GM19468 (cell line): ENCODE measurements at regions not wholly inside any gene's neighbourhood (a gene's known extent, or its start where the extent isn't known, plus 50 kb on each side); places are given as distances from the start of the nearest gene placed in this dataset.
"Not testable (repeated sequence)": the region's sequence is repeated elsewhere in the genome, so short reads cannot be mapped to it uniquely, and the experiment has no call there.

Experiments
- ATAC-seq: cut with Tn5 transposase; IDR thresholded peaks from one replicate; pipeline ENCODE4 v1.9.1; 2021; ENCODE audit warnings: mild to moderate bottlenecking, moderate library complexity, moderate number of reproducible peaks; ENCODE audit not compliant: unreplicated experiment; ENCODE audit errors: extremely low read depth

- ATAC-seq, result no peak
These were observed 511.0 kb downstream of the SLCO4C1 start for GRCh38 chr5:101785090-101785489.

DNA sequence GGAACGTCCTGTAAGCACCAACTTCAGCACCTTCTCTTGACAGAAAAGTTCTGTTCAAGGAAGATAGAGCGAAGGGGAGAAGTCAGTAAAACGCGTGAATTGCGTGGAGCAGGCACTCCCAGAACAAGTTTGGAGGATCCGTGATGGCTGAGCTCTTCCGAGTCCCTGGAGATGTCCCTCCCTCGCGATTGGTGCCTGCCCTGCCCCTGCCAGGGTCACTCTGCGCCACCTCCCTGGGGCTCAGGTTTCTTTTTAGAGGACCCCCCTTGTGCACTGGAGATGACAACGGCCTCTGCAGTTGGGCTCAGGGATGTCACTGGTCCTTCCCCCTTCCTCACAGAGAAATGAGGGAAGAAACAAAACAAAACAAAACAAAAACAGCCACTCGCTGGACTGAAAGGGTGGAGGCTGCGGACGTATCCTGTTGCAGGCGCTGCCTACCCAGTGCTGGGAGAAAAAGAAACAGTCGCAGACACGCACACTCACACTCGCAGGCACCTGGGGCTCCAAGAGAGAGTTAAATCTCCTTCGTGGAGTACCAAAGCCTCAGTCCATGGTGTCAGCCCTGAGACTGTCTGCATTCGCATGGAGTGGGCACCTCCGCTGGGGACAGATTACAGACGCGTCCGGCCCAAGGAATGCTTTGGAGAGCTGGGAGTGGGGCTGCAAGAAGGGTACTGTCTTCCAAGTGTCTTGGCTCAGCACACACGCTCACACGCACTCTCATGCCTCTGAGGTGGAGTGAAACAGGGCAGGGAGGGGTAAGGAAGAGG, 512.7 kb downstream of the SLCO4C1 start:
- ATAC-seq, result no peak

DNA sequence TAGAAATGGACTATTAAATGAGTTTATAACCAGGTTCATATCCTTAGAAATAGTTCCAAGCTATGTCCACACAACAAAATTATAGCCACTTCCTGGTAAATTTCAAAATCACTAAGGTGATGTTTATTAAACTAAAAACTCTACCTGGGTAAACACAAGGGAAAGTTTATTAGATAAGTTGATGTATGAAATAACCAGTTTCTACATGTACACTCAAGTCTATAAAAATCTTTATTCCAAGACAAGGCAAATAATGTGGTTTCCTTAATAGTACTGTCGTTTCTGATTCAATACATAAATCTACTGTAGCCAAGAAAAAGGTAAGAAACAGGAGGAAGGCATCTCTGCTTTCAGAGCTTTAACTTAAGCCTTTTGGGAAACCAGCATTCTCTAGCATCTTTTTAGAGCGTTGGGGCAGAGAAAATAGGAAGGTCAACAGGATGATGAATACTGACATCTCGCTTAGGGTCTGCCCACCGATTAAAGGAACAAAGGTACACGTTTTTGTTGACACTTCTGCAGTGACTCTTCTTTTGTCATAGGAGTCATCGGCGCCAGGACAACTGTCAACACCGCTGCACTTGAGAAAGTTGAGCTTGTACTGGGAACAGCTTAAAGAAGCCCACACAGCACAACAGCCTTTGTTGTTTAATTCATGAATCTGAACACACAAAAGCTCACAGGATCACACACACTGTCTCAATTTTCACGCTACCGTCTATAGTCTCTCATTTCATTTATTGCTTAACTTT, 513.6 kb downstream of the SLCO4C1 start:
- no peak for ATAC-seq

GRCh38 chr5:101751105-101751504, 545.0 kb downstream of the SLCO4C1 start:
- no peak for ATAC-seq

- ATAC-seq, result peak; percentile 41
These were observed 553.1 kb downstream of the SLCO4C1 start for GRCh38 chr5:101743000-101743399.

- no peak for ATAC-seq
These were observed 567.2 kb downstream of the SLCO4C1 start for GRCh38 chr5:101728933-101729332.

DNA sequence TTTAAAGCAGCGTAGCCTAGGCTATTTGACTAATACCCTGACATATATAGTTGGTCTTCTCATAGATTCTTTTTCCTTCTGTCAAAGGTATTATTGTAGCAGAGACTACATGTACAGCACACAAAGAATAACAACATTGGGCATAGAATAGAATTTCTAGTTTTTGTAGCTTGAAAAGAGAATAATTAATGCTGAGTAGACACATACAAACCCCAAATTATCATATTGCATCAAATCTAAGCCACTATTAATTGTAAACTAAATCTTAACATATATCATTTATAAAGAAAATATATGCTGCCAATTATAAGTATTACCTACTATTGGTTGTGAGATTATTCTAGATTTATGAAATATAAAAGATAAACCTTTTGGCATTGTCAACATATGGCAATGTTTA, 574.5 kb downstream of the SLCO4C1 start:
- ATAC-seq, result no peak

- ATAC-seq, result no peak
These were observed 576.1 kb downstream of the SLCO4C1 start for GRCh38 chr5:101720033-101720432.

DNA sequence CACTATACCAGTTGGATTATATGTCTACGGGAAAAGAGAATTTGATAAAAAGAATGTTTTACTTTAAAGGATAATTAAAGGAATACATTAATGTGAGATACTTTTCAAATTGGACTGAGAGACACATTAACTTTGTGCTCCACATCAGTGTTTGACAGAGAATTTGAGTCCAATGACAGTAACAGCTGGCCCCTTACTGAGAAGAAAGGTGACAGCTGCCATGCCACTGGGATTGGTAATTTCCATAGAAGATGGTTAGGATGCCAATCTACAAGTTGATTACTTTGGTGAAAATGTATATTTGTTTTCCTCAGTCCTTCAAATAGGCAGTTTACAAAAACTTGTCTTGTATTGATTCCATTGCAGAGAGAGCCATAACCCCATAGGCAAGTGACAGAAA, 578.4 kb downstream of the SLCO4C1 start:
- ATAC-seq, result no peak

- no peak for ATAC-seq
These were observed 579.1 kb downstream of the SLCO4C1 start for GRCh38 chr5:101716941-101717340.

DNA sequence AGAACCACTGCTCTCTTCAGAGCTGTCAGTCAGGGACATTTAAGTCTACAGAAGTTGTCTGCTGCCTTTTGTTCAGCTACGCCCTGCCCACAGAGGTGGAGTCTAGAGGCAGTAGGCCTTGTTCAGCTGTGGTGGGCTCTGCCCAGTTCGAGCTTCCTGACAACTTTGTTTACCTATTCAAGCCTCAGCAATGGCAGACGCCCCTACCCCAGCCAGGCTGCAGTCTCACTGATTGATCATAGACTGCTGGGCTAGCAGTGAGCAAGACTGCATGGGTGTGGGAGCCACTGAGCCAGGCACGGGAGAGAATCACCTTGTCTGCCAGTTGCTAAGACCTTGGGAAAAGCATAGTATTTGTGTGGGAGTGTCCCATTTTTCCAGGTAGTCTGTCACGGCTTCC, 580.3 kb downstream of the SLCO4C1 start:
- ATAC-seq, result not testable (repeated sequence)

DNA sequence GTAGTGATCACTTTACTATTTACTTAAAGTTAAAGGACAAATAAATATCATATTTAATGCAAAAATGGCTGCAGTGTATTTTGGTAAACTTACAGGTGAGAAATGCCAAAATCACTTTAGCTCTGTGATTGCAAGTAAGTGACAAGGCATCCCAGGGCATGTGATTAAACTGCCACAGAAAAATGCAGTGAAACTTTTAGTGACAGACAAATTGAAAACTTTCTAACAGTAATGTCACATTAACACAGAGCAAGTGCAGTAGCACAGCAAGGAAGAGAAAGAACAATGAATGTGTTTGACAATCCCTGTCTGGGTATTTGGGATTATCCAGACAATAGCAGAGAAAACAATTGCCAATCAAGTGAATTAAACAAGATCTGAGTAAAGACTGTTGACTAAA, 606.8 kb downstream of the SLCO4C1 start:
- ATAC-seq, result no peak

- ATAC-seq, result no peak
These were observed 607.9 kb downstream of the SLCO4C1 start for GRCh38 chr5:101688156-101688555.

GRCh38 chr5:101687349-101687985, 608.6 kb downstream of the SLCO4C1 start:
- ATAC-seq, result no peak

DNA sequence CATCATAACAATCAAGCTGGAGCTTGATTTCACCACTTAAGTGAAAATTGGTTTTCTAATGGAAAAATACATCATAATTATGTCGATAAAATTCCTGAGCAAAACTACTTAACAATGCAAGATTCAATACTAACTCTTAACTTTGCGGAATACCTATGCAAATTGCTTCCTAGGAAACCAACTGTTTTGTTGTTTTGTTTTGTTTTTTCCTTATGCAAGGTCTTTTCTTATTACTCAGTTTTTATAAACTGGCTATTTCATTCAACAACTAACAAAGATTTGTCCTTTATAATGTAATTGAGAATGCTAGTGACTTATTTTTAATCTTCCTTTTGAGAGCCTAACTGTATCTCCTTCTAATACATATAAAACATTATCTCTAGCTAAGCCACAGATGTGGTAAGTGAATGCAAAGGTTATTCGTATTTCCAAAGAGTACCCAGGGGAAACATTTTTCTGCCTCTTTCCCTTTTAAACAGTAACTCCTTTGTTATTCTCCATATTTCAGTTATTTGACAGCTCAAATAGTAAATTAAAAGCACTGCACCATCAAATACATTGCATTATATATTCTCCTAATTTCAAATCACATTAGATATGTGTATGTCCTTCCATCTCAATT, 609.4 kb downstream of the SLCO4C1 start:
- ATAC-seq, result no peak

DNA sequence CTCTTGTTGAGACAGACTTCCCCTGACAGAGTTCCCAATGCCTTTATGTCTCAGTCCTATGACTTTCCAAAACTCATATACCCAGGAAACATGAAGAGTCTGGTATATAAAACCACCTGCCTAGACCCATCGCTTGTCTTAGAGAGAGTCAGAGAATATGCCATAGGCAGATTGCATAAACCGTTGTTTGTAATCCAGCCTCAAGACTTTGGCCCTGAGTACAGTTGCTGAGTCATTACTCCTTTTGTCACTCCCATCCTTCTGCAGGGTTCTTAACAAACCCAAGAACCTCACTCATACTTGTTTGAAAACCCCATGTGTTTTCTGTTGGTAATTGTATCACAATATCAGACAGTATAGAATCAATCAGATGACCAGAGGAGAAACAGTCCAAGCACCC, 616.3 kb downstream of the SLCO4C1 start:
- no peak for ATAC-seq

DNA sequence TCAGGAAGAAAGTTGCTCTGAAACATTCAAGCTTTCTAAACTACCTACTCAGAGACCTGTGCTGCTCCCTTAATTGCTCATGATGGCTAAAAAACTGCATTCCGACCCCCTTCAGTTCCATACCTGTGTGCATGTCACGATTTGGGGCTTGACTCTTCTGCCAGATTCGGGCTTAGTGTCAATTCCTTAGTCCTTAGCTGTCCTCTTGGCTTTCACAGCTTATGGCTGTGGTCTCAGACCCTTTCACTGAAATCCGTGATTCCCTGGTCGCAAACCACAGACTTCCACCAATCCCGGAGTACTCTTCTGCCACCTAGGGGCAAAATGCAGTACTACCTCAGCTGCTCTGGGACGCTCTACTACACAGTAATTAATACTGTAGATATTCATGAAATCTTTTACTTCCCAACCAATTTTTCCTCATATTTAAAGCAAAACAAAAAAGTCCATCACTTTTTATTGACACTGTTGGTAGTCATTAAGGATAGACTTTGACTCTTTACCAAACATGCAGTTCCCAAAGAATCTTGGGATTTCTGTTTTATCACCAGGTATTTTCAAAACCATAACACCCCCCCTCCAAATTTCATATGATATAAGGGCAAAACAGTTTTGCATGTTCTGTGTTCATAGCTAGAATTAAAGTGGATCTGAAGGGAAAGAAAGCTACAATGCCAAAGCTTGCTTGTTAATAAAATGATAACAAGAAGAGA, 617.4 kb downstream of the SLCO4C1 start:
- ATAC-seq, result no peak

- no peak for ATAC-seq
These were observed 618.1 kb downstream of the SLCO4C1 start for GRCh38 chr5:101677961-101678360.

- no peak for ATAC-seq
These were observed 619.4 kb downstream of the SLCO4C1 start for GRCh38 chr5:101676646-101677045.
